Stimulated activated naive CD8-positive, alpha-beta T cell treated with anti-CD3 and anti-CD28 coated beads, Interleukin-15, amount 100 ng/mL, for 72 hours (primary cell): ENCODE measurements at regions not wholly inside any gene's neighbourhood (a gene's known extent, or its start where the extent isn't known, plus 50 kb on each side); places are given as distances from the start of the nearest gene placed in this dataset.
A peak's percentile ranks its signal among the peaks of the same experiment; 100 is the strongest.

ENCODE experiments used
- ATAC-seq: fragments of 150-1000 bp; cut with Tn5 transposase; 2 replicates; pipeline ENCODE4 v1.10.0; 2021; ENCODE audit warnings: mild to moderate bottlenecking, moderate library complexity
- DNase-seq, 2 donors: peaks; one replicate each; pipeline ENCODE4 v3.0.0; 2021 to 2022
- H3K27ac Mint-ChIP-seq, 2 donors: one replicate each; pipeline ENCODE4 v1.8.0; 2022; ENCODE audit warnings: mild to moderate bottlenecking in 2 of 2, mixed read lengths in 2 of 2, moderate library complexity in 2 of 2
- H3K27me3 Mint-ChIP-seq: one replicate; pipeline ENCODE4 v1.8.0; 2022; ENCODE audit warnings: mixed read lengths
- H3K4me1 Mint-ChIP-seq: one replicate; pipeline ENCODE4 v1.8.0; 2022; ENCODE audit warnings: mild to moderate bottlenecking, mixed read lengths
- H3K4me3 Mint-ChIP-seq, 2 donors: one replicate each; pipeline ENCODE4 v1.8.0; 2022; ENCODE audit warnings: mild to moderate bottlenecking in 2 of 2, mixed read lengths in 2 of 2, moderate library complexity in 1 of 2
- H3K9me3 Mint-ChIP-seq, 2 donors: one replicate each; pipeline ENCODE4 v1.8.0; 2022; ENCODE audit warnings: mixed read lengths in 2 of 2

GRCh38 chr18:61955644-61956043 lies 62.8 kb upstream of the RNF152 start:
- Mint-ChIP-seq H3K27me3 (peaks cover 36% of the 10 kb centered on the region), H3K27ac (no peak overlapping the region), H3K4me1 (peaks cover 42% of the 10 kb centered on the region), H3K9me3 (no peaks in the 10 kb centered on the region), H3K4me3 (no peak overlapping the region)
- no peak for DNase-seq
- no peak for ATAC-seq

DNA sequence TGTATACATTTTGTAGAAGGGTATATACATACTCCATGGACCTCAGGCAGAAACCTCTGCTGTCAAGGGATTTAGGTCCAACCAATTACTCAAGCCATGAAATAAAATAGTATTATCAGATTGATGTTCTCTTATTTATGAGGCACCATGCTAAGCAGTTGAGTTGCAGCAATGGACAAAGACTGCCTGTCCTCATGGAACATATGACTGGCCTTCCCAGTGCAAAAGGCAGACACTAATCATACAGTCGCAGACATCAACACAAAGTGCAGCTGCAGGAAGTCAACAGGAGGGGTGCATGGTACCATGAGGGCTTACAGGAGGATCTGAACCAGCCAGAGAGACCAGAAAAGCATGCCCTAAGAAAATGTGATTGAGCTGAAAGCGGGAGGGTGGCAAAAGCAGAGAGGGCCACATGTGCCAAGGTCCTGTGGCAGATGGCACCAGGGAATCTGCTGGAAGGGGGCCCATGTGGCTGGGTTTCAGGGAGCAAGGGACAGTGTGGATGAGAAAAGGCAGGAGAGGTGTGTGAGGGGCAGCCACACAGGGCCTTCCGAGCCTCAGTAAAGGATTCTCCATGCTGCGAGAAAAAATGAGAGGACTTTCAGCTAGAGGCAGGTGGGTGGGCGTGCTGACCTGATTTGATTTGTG lies 61.4 kb upstream of the RNF152 start:
- Mint-ChIP-seq H3K4me1 (peaks cover 52% of the 10 kb centered on the region), H3K4me3 (no peak overlapping the region), H3K27me3 (peaks cover 41% of the 10 kb centered on the region), H3K9me3 (no peaks in the 10 kb centered on the region), H3K27ac (no peak overlapping the region)
- DNase-seq: no peak
- ATAC-seq: no peak

DNA sequence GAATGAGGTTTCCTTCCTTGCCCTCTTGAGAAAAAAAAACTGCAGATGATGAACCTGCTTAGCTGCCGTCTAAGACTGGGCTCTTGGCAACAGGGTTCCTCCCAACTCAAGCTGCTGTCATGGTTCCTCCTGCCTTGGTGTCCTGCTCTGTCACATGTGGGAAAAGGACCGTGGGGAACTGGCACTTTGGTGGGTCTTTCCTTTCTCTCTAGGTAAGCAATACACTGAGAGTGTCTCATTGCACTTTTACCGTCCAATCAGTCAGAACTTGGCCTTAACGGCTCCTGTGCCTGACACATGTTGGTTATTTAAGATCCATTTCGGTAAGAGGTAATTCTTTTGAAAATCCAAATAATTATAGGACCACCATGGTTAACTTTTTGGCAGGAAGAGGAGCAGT lies 60.8 kb upstream of the RNF152 start:
- H3K27me3 Mint-ChIP-seq: peaks cover 44% of the 10 kb centered on the region
- no peak overlapping the region for H3K27ac Mint-ChIP-seq
- H3K4me3 Mint-ChIP-seq: no peak overlapping the region
- DNase-seq (no peak), ATAC-seq (no peak)
- peaks cover 58% of the 10 kb centered on the region for H3K4me1 Mint-ChIP-seq
- H3K9me3 Mint-ChIP-seq: no peaks in the 10 kb centered on the region

GRCh38 chr18:61953161-61953560 lies 60.4 kb upstream of the RNF152 start:
- Mint-ChIP-seq H3K27me3 (peaks cover 47% of the 10 kb centered on the region), H3K4me3 (no peak overlapping the region), H3K9me3 (no peaks in the 10 kb centered on the region), H3K27ac (peak overlapping the region in 1 of 2 donors; percentile 20), H3K4me1 (peaks cover 63% of the 10 kb centered on the region)
- no peak for DNase-seq
- ATAC-seq: no peak

DNA sequence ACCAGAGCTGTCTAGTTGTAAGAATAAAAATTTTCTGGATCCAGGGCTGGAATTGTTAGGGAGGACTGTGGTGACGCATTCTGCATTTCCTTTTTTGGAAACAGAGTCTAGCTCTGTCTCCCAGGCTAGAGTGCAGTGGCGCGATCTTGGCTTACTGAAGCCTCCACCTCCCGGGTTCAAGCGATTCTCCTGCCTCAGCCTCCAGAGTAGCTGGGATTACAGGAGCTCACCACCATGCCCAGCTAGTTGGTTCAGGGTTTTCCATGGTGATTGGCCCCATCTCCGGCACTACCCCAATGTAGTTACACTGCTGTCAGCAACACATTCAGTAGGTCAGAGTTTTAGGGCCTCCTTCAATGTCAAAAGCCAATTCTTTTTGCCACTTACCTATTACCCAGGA lies 58.6 kb upstream of the RNF152 start:
- Mint-ChIP-seq H3K27me3 (peaks cover 65% of the 10 kb centered on the region), H3K4me3 (no peak overlapping the region)

GRCh38 chr18:61950371-61950770 lies 57.6 kb upstream of the RNF152 start:
- H3K4me1 Mint-ChIP-seq: peaks cover 59% of the 10 kb centered on the region
- H3K4me3 Mint-ChIP-seq: no peak overlapping the region
- H3K27ac Mint-ChIP-seq: no peak overlapping the region
- H3K9me3 Mint-ChIP-seq: no peaks in the 10 kb centered on the region
- ATAC-seq (no peak), DNase-seq (no peak)
- H3K27me3 Mint-ChIP-seq: peaks cover 69% of the 10 kb centered on the region

More for the DNA sequence above, 58.6 kb upstream of the RNF152 start:
- peak overlapping the region in 1 of 2 donors; percentile 29 for H3K27ac Mint-ChIP-seq
- no peaks in the 10 kb centered on the region for H3K9me3 Mint-ChIP-seq
- H3K4me1 Mint-ChIP-seq: peaks cover 63% of the 10 kb centered on the region
- DNase-seq (no peak), ATAC-seq (no peak)

DNA sequence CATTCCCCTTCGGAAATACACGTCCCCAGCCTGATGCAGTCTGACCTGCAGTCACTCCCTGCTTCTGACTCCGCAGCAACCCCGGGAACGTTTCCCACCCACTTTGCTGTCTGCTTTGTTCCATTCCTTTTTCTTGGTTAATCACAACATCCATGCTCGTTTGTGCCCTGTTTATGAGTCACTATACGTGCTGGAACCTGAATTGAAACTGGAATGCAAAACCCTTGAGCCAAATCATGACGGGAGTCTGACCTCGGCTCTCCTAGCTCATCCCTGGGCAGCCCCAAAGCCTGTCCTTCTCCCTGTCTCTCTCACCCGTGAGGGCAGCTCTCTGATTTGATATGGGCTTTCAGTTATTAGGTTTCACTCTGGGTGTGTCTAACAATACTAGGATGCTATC lies 57.1 kb upstream of the RNF152 start:
- no peak for DNase-seq
- H3K4me3 Mint-ChIP-seq: no peak overlapping the region
- ATAC-seq: no peak
- H3K27ac Mint-ChIP-seq: no peak overlapping the region
- peaks cover 69% of the 10 kb centered on the region for H3K27me3 Mint-ChIP-seq
- no peaks in the 10 kb centered on the region for H3K9me3 Mint-ChIP-seq
- peaks cover 59% of the 10 kb centered on the region for H3K4me1 Mint-ChIP-seq

DNA sequence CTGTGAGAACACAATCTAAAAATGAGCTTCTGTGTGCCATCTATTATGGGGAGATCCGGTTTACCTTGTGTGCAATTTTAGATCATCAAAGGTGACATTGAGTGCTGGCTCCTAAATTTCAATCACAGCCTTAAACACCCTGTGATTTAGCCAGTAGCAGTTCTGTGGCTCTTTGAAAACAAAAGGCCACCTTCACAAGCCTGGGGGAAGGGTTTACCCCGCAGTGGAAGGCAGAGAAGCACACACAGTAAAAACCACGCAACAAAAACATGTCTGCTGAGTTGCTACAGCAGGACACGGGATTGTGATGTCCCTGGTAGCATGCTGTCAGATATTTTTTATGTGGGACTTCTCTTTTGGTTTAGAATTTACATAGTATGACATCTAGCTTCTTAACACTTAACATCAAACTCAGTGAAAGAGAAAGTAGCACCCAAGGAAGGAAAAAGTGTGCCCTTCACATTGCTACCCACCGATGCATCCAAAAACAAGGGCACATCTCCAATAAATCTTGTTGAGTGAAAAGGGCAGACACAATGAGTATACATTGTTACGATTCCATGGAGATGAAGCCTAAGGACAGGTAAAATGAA lies 56.1 kb upstream of the RNF152 start:
- DNase-seq (no peak), ATAC-seq (no peak)
- Mint-ChIP-seq H3K4me3 (peak overlapping the region in 1 of 2 donors; percentile 25), H3K9me3 (no peaks in the 10 kb centered on the region), H3K4me1 (peaks cover 61% of the 10 kb centered on the region), H3K27ac (no peak overlapping the region), H3K27me3 (peaks cover 60% of the 10 kb centered on the region)

GRCh38 chr18:61948281-61948741 lies 55.5 kb upstream of the RNF152 start:
- peaks cover 53% of the 10 kb centered on the region for H3K27me3 Mint-ChIP-seq
- H3K9me3 Mint-ChIP-seq: no peaks in the 10 kb centered on the region
- H3K27ac Mint-ChIP-seq: no peak overlapping the region
- ATAC-seq (no peak), DNase-seq (no peak)
- H3K4me1 Mint-ChIP-seq: peaks cover 60% of the 10 kb centered on the region
- H3K4me3 Mint-ChIP-seq: peak overlapping the region in 1 of 2 donors; percentile 28

- Mint-ChIP-seq H3K27me3 (peaks cover 49% of the 10 kb centered on the region), H3K9me3 (peaks cover 3% of the 10 kb centered on the region in 2 donors), H3K4me1 (peaks cover 56% of the 10 kb centered on the region), H3K27ac (no peak overlapping the region), H3K4me3 (no peak overlapping the region)
- no peak for DNase-seq
- no peak for ATAC-seq
Observed at GRCh38 chr18:61946449-61946848, 53.6 kb upstream of the RNF152 start.

DNA sequence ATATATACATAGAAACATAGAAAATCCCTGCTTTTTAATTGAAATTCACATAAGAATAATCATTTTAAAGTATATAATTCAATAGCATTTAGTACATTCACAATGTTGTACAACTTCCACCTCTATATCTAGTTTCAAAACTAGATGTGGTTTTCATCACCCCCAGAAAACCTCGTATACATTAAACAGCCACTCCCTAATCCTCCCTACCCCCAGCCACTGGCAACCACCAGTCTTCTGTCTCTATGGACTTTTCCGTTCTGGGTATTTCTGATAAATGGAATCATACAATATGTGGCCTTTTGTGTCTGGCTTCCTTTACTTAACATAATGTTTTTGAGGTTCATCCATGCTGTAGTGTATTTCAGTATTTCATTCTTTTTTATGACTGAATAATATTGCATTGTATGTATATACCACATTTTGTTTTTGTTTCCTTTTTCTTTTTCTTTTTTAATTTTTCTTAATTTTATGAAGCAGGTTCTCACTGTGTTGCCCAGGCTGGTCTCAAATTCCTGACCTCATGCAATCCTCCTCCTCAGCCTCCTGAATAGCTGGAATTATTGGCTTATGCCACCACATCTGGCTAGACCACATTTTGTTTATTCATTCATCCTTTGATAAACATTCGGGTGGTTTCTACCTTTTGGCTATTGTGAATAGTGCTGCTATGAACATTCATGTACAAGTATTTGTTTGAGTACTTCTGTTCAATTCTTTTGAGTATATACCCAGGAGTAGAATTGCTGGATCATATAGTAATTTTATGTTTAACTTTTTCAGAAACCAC lies 50.6 kb upstream of the RNF152 start:
- peaks cover 24% of the 10 kb centered on the region for H3K27me3 Mint-ChIP-seq
- peaks cover 11 to 13% of the 10 kb centered on the region in 2 donors for H3K9me3 Mint-ChIP-seq
- H3K27ac Mint-ChIP-seq: no peak overlapping the region
- ATAC-seq: no peak
- no peak for DNase-seq
- peak overlapping the region in 1 of 2 donors; percentile 46 for H3K4me3 Mint-ChIP-seq
- peaks cover 39% of the 10 kb centered on the region for H3K4me1 Mint-ChIP-seq
